ENCODE measurements at regions not wholly inside any gene's neighbourhood (a gene's known extent, or its start where the extent isn't known, plus 50 kb on each side); places are given as distances from the start of the nearest gene placed in this dataset.

- H3K9me3 ChIP-seq (ENCODE audit: control extremely low read depth in 1 of 3, control insufficient read depth in 2 of 3, insufficient read depth in 1 of 3, low read length in 2 of 3), result no peaks in the 10 kb centered on the region
- H3K27ac Mint-ChIP-seq, result no peak overlapping the region
- H3K79me2 ChIP-seq (ENCODE audit: control insufficient read depth, insufficient read depth, low read length), result no peaks in the 10 kb centered on the region
- no peaks in the 10 kb centered on the region for H3K4me1 ChIP-seq (ENCODE audit: control insufficient read depth in 2 of 2, insufficient read depth in 2 of 2, low read length in 2 of 2)
- no peak overlapping the region for H3K4me3 Mint-ChIP-seq
- no peaks in the 10 kb centered on the region for H3K27me3 Mint-ChIP-seq
- ATAC-seq (ENCODE audit: low read depth) (no peak), DNase-seq (no peak)
- H3K4me2 ChIP-seq (replicated peaks; ENCODE audit: low read depth, low read length, poor library complexity, severe bottlenecking), result no peak overlapping the region
- ChIA-PET CTCF (no interaction called here), POLR2A (no interaction called here)
- H3K4me3 ChIP-seq (ENCODE audit: control extremely low read depth in 1 of 5, extremely low read depth in 1 of 5, insufficient read depth in 1 of 5, low read depth in 2 of 5, low read length in 4 of 5), result no peak overlapping the region
- WGBS (ENCODE audit: insufficient coverage), result no CpG with 5 or more reads among the region's 2 CpGs
- H2AFZ ChIP-seq (ENCODE audit: insufficient read depth, low read depth, low read length, poor library complexity, severe bottlenecking), result no peak overlapping the region
- H3K27me3 ChIP-seq (replicated peaks in 1 of 4; ENCODE audit: control extremely low read depth in 1 of 4, control insufficient read depth in 3 of 4, insufficient read depth in 4 of 4, low read length in 3 of 4), result no peaks in the 10 kb centered on the region
- no peaks in the 10 kb centered on the region for H3K36me3 ChIP-seq (replicated peaks in 1 of 2; ENCODE audit: control extremely low read depth in 1 of 2, control insufficient read depth in 1 of 2, extremely low read depth in 1 of 2, insufficient read depth in 2 of 2, low read length in 1 of 2)
- intact Hi-C loops (cut with micrococcal nuclease), result no loop called here
- no peak overlapping the region for H3K9ac ChIP-seq (ENCODE audit: low read length)
- no peak overlapping the region for H3K27ac ChIP-seq (ENCODE audit: low read length in 2 of 2)
- no peaks in the 10 kb centered on the region for H4K20me1 ChIP-seq (ENCODE audit: control insufficient read depth, insufficient read depth, low read length, poor library complexity, severe bottlenecking)
- H3K4me1 Mint-ChIP-seq, result no peaks in the 10 kb centered on the region
- H3K9me3 Mint-ChIP-seq (ENCODE audit: insufficient read depth), result no peaks in the 10 kb centered on the region
- no peak for TF ChIP-seq EZH2 (IDR thresholded peaks at IDR 0.05; ENCODE audit: borderline replicate concordance, insufficient read depth, low read depth, low read length, poor library complexity, severe bottlenecking)
- TF ChIP-seq CTCF (IDR thresholded peaks at IDR 0.05), result no peak
These were observed 470.9 kb downstream of the WDR72 start for GRCh38 chr15:53288542-53288941.

- H3K27me3 ChIP-seq (replicated peaks in 1 of 4; ENCODE audit: control extremely low read depth in 1 of 4, control insufficient read depth in 3 of 4, insufficient read depth in 4 of 4, low read length in 3 of 4), result no peaks in the 10 kb centered on the region
- DNase-seq, result no peak
- Mint-ChIP-seq H3K9me3 (ENCODE audit: insufficient read depth) (no peaks in the 10 kb centered on the region), H3K27ac (no peak overlapping the region), H3K4me3 (no peak overlapping the region), H3K27me3 (peaks cover 6% of the 10 kb centered on the region), H3K4me1 (no peaks in the 10 kb centered on the region)
- no peaks in the 10 kb centered on the region for H3K4me1 ChIP-seq (ENCODE audit: control insufficient read depth in 2 of 2, insufficient read depth in 2 of 2, low read length in 2 of 2)
- H4K20me1 ChIP-seq (ENCODE audit: control insufficient read depth, insufficient read depth, low read length, poor library complexity, severe bottlenecking), result no peaks in the 10 kb centered on the region
- no peak for ATAC-seq (ENCODE audit: low read depth)
- H3K36me3 ChIP-seq (replicated peaks in 1 of 2; ENCODE audit: control extremely low read depth in 1 of 2, control insufficient read depth in 1 of 2, extremely low read depth in 1 of 2, insufficient read depth in 2 of 2, low read length in 1 of 2), result no peaks in the 10 kb centered on the region
- ChIA-PET CTCF (no interaction called here), POLR2A (no interaction called here)
- H2AFZ ChIP-seq (ENCODE audit: insufficient read depth, low read depth, low read length, poor library complexity, severe bottlenecking), result no peak overlapping the region
- WGBS (ENCODE audit: insufficient coverage), result 60% methylated on average over 3 of the region's 4 CpGs
- H3K9ac ChIP-seq (ENCODE audit: low read length), result no peak overlapping the region
- H3K4me3 ChIP-seq (ENCODE audit: control extremely low read depth in 1 of 5, extremely low read depth in 1 of 5, insufficient read depth in 1 of 5, low read depth in 2 of 5, low read length in 4 of 5), result no peak overlapping the region
- no peak for TF ChIP-seq EZH2 (IDR thresholded peaks at IDR 0.05; ENCODE audit: borderline replicate concordance, insufficient read depth, low read depth, low read length, poor library complexity, severe bottlenecking)
- no peak for TF ChIP-seq CTCF (IDR thresholded peaks at IDR 0.05)
- no peaks in the 10 kb centered on the region for H3K9me3 ChIP-seq (ENCODE audit: control extremely low read depth in 1 of 3, control insufficient read depth in 2 of 3, insufficient read depth in 1 of 3, low read length in 2 of 3)
- no peak overlapping the region for H3K27ac ChIP-seq (ENCODE audit: low read length in 2 of 2)
- no peaks in the 10 kb centered on the region for H3K79me2 ChIP-seq (ENCODE audit: control insufficient read depth, insufficient read depth, low read length)
- H3K4me2 ChIP-seq (replicated peaks; ENCODE audit: low read depth, low read length, poor library complexity, severe bottlenecking), result no peak overlapping the region
- intact Hi-C loops (cut with micrococcal nuclease), result no loop called here
These were observed 484.5 kb upstream of the ONECUT1 start for GRCh38 chr15:53274630-53275029.

All from B cell (primary cell).